NB4 (cell line): ENCODE measurements at regions not wholly inside any gene's neighbourhood (a gene's known extent, or its start where the extent isn't known, plus 50 kb on each side); places are given as distances from the start of the nearest gene placed in this dataset.

Experiments
- MYC ChIP-seq: IDR thresholded peaks from 2 replicates; pipeline ENCODE4 v1.6.1; 2011; ENCODE audit warnings: low read depth, low read length
- POLR2A ChIP-seq: IDR thresholded peaks from 2 replicates; pipeline ENCODE4 v1.6.1; 2011; ENCODE audit warnings: mild to moderate bottlenecking; ENCODE audit not compliant: insufficient read length; ENCODE audit errors: extremely low read depth
- TF ChIP-seq, protein P1 (sequence below): IDR thresholded peaks from one replicate; pipeline ENCODE4 v1.5.1; 2012; ENCODE audit warnings: low read depth, low read length
- TF ChIP-seq, protein P2 (sequence below): IDR thresholded peaks from 2 replicates; pipeline ENCODE4 v1.6.1; 2011; ENCODE audit warnings: low read depth, low read length

DNA sequence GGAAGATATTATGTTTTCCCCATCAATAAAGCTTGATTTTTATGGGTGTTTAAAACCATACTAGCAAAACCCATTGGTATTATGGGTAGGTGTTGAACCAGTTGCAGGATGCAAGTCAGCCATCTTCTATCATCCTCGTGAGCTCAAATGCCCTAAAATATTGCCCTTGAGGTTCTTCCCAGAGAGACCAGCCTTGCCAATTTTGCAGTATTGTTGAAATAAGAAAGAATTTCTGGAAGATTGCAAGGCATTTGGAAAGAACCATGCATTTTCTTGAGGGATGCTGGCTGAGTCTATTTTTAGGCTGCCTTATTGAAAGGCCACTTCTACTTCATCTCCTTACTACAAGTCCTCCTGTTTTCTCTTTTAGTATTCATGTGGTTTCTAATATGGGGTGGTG is 60.9 kb upstream of the SOD3 start:
- TF ChIP-seq, protein P1, sequence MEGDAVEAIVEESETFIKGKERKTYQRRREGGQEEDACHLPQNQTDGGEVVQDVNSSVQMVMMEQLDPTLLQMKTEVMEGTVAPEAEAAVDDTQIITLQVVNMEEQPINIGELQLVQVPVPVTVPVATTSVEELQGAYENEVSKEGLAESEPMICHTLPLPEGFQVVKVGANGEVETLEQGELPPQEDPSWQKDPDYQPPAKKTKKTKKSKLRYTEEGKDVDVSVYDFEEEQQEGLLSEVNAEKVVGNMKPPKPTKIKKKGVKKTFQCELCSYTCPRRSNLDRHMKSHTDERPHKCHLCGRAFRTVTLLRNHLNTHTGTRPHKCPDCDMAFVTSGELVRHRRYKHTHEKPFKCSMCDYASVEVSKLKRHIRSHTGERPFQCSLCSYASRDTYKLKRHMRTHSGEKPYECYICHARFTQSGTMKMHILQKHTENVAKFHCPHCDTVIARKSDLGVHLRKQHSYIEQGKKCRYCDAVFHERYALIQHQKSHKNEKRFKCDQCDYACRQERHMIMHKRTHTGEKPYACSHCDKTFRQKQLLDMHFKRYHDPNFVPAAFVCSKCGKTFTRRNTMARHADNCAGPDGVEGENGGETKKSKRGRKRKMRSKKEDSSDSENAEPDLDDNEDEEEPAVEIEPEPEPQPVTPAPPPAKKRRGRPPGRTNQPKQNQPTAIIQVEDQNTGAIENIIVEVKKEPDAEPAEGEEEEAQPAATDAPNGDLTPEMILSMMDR: no peak
- TF ChIP-seq POLR2A (no peak), MYC (no peak)
- TF ChIP-seq, protein P2, sequence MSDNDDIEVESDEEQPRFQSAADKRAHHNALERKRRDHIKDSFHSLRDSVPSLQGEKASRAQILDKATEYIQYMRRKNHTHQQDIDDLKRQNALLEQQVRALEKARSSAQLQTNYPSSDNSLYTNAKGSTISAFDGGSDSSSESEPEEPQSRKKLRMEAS: no peak
